ENCODE measurements at regions not wholly inside any gene's neighbourhood (a gene's known extent, or its start where the extent isn't known, plus 50 kb on each side); places are given as distances from the start of the nearest gene placed in this dataset.
"Not testable (repeated sequence)": the region's sequence is repeated elsewhere in the genome, so short reads cannot be mapped to it uniquely, and the experiment has no call there.

GRCh38 chr9:95573463-95573862 is 56.7 kb upstream of the PTCH1 start:
- intact Hi-C loops (cut with micrococcal nuclease), result no loop called here
- DNase-seq (no peak), ATAC-seq (no peak)

DNA sequence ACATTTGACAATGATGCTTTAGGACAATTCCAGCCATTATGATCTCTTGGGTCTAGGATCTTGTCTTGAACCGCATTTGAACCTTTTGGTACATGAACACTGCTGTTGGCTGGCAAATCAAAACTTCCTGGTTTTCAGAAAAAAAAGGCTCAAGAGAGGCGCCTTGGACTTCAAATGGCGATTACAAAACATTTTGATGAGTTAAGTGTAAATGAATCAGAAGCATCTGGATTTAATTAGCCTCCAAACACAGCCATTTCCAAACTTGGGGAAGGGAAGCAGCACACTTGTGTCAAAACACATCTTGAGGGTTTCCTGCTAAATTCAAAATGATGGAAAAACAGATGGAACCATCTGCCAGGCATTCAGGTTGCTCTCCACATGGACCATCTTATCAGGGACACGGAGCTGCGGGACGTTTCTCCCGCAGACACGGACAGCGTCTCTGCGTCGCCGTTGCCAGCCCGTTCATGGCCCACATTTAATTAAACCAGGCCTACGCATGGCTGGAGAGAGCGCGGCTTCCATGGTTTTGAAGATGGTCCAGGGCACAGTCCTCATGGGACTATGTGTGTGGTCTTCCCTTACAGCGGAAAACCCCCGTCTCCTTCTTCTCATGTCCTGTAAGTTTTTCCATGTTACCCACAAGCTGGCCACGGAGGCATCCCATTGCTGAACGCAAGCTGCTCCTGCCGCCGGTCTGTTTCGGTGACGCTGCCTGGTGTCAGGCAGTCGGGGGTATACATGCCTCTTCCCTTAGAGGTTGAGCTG is 55.8 kb upstream of the PTCH1 start:
- peak; percentile 82 for ATAC-seq
- intact Hi-C loops (cut with micrococcal nuclease), result no loop called here
- DNase-seq, result peak; percentile 42

GRCh38 chr9:95570646-95571045 is 53.9 kb upstream of the PTCH1 start:
- intact Hi-C loops (cut with micrococcal nuclease), result no loop called here
- DNase-seq, result no peak
- no peak for ATAC-seq

DNA sequence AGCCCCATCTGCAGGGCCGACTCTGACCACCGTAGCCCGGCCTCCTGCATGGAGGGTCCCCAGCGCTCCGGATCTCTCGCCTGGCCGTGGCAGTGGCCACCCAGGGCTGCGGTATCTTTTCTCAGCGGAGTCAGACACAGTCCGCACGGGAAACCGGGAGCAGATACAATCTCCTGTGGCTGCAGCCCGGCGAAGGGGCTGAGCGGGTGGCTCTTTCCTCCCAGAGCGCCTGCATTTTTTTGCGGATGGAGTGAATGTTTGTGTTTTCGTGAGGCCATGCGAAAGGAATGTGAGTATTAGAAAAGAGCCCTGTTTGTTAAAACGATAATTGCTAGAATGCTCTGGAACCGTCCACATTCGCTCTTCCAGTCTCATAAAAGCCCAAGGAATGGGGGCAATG is 53.4 kb upstream of the PTCH1 start:
- intact Hi-C loops (cut with micrococcal nuclease), result no loop called here
- DNase-seq (no peak), ATAC-seq (no peak)

DNA sequence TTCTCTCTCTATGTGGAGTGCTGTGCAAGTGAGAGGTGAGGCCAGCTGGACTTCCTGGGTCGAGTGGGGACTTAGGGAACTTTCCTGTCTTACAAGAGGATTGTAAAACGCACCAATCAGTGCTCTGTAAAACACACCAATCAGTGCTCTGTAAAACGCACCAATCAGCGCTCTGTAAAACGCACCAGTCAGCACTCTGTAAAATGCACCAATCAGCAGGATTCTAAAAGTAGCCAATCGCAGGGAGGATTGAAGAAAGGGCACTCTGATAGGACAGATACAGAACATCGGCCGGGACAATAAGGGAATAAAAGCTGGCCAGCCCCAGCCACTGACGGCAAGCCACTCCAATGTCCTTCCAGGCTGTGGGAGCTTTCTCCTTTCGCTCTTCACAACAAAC is 52.0 kb upstream of the PTCH1 start:
- intact Hi-C loops (cut with micrococcal nuclease), result not testable (repeated sequence)

More for the DNA sequence above, 52.0 kb upstream of the PTCH1 start:
- not testable (repeated sequence) for DNase-seq, ATAC-seq
